H1 (cell line): ENCODE measurements at regions not wholly inside any gene's neighbourhood (a gene's known extent, or its start where the extent isn't known, plus 50 kb on each side); places are given as distances from the start of the nearest gene placed in this dataset.

Source experiments
- CTCF ChIA-PET: fragments of 300-600 bp; sonication (Branson Sonifier 250); formaldehyde crosslinking; loops from one replicate; lab custom pipeline; 2021; ENCODE audit not compliant: partially characterized antibody; lab: Charles Lee
- POLR2A ChIA-PET: fragments of 300-600 bp; sonication (Branson Sonifier 250); formaldehyde crosslinking; loops from one replicate; lab custom pipeline; 2021; ENCODE audit warnings: inconsistent platforms; ENCODE audit not compliant: partially characterized antibody; lab: Charles Lee
- DNase-seq, 2 experiments: peaks; one replicate each; pipeline versions ENCODE4 v3.0.0 to v3.0.0-alpha.2; 2010 to 2022; ENCODE audit warnings: low spot score in 2 of 2, low read depth in 1 of 2, mixed read lengths in 1 of 2
- FAIRE-seq: peaks from 2 replicates; lab custom pipeline; 2011; peaks lifted over from hg19 to GRCh38; lab: Jason Lieb, UNC
- H2AFZ ChIP-seq: 2 replicates; pipeline ENCODE4 v1.8.1; 2012; ENCODE audit warnings: low read length, inconsistent platforms
- H2AK5ac ChIP-seq: 2 replicates; pipeline ENCODE4 v1.6.1; 2013; ENCODE audit warnings: low read depth, low read length
- H2BK120ac ChIP-seq: replicated peaks from 2 replicates; pipeline ENCODE3; 2013; ENCODE audit warnings: low read depth, low read length, inconsistent platforms
- H2BK12ac ChIP-seq: 2 replicates; pipeline ENCODE4 v1.6.1; 2013; ENCODE audit warnings: low read depth, low read length
- H2BK15ac ChIP-seq: 2 replicates; pipeline ENCODE4 v1.6.1; 2013; ENCODE audit warnings: low read length
- H2BK20ac ChIP-seq: 2 replicates; pipeline ENCODE4 v1.6.1; 2013; ENCODE audit warnings: low read length
- H2BK5ac ChIP-seq: 2 replicates; pipeline ENCODE4 v1.6.1; 2013; ENCODE audit warnings: low read depth, low read length
- H3K14ac ChIP-seq: 2 replicates; pipeline ENCODE4 v1.6.1; 2013; ENCODE audit warnings: inconsistent platforms; ENCODE audit not compliant: insufficient read length
- H3K18ac ChIP-seq: 2 replicates; pipeline ENCODE4 v1.6.1; 2013; ENCODE audit warnings: low read length; ENCODE audit errors: extremely low read depth
- H3K23ac ChIP-seq: 2 replicates; pipeline ENCODE4 v1.6.1; 2013; ENCODE audit warnings: inconsistent platforms; ENCODE audit not compliant: insufficient read length
- H3K23me2 ChIP-seq: 2 replicates; pipeline ENCODE4 v1.6.1; 2013; ENCODE audit warnings: low read depth, low read length
- H3K27ac ChIP-seq: 2 replicates; pipeline ENCODE4 v1.6.1; 2011; ENCODE audit warnings: low read depth, low read length, inconsistent platforms
- H3K27me3 ChIP-seq, 4 experiments: replicated peaks in 1 of 4; 1 replicate in 1 of 4; 2 replicates in 3 of 4; pipeline versions ENCODE4 v1.6.1 to v1.8.1; 2011 to 2013; ENCODE audit warnings: low read length in 3 of 4, mild to moderate bottlenecking in 3 of 4, inconsistent platforms in 2 of 4, mixed read lengths in 2 of 4, moderate library complexity in 1 of 4; ENCODE audit not compliant: control insufficient read depth in 3 of 4, insufficient read depth in 3 of 4; ENCODE audit errors: extremely low read depth in 1 of 4
- H3K36me3 ChIP-seq, 4 experiments: 2 replicates each; pipeline versions ENCODE4 v1.6.1 to v1.8.1; 2011 to 2013; ENCODE audit warnings: mild to moderate bottlenecking in 4 of 4, low read length in 3 of 4, moderate library complexity in 2 of 4, control low read depth in 1 of 4, inconsistent platforms in 1 of 4; ENCODE audit not compliant: insufficient read depth in 4 of 4, control insufficient read depth in 2 of 4
- H3K4ac ChIP-seq: replicated peaks from 2 replicates; pipeline ENCODE3; 2013; ENCODE audit warnings: low read length, low read depth, mixed read lengths, inconsistent platforms; ENCODE audit not compliant: insufficient read length
- H3K4me1 ChIP-seq, 4 experiments: replicated peaks in 1 of 4; 1 replicate in 1 of 4; 2 replicates in 3 of 4; pipeline versions ENCODE4 v1.6.1 to v1.8.1; 2011 to 2013; ENCODE audit warnings: low read length in 3 of 4, inconsistent platforms in 2 of 4, mixed read lengths in 1 of 4; ENCODE audit not compliant: insufficient read depth in 4 of 4, control insufficient read depth in 3 of 4
- H3K4me2 ChIP-seq, 2 experiments: 2 replicates each; pipeline versions ENCODE4 v1.6.1 to v1.8.1; 2011 to 2013; ENCODE audit warnings: low read depth in 2 of 2, low read length in 2 of 2, control low read depth in 1 of 2, inconsistent platforms in 1 of 2, mild to moderate bottlenecking in 1 of 2; ENCODE audit not compliant: insufficient read depth in 1 of 2
- H3K4me3 ChIP-seq, 4 experiments: fragments of 200-600, 300-600 bp in 1 of 4; sonication (generic), shearing (Covaris generic), sonication (Bioruptor Twin) in 1 of 4; 2 replicates each; pipeline versions ENCODE4 v1.5.1 to v1.8.1; 2011 to 2016; ENCODE audit warnings: low read length in 4 of 4, low read depth in 3 of 4, control low read depth in 2 of 4, inconsistent platforms in 2 of 4, mild to moderate bottlenecking in 2 of 4, mixed read lengths in 1 of 4, moderate library complexity in 1 of 4; ENCODE audit not compliant: insufficient read depth in 2 of 4; ENCODE audit errors: extremely low read depth in 1 of 4
- H3K56ac ChIP-seq: replicated peaks from 2 replicates; pipeline ENCODE3; 2013; ENCODE audit warnings: low read depth, mild to moderate bottlenecking, mixed read lengths, low read length, inconsistent platforms; ENCODE audit not compliant: insufficient read length
- H3K79me1 ChIP-seq: 2 replicates; pipeline ENCODE4 v1.6.1; 2013; ENCODE audit warnings: low read depth, low read length, control low read depth
- H3K79me2 ChIP-seq, 2 experiments: 2 replicates each; pipeline versions ENCODE4 v1.6.1 to v1.8.1; 2012 to 2013; ENCODE audit warnings: low read length in 2 of 2, mild to moderate bottlenecking in 2 of 2, inconsistent platforms in 1 of 2; ENCODE audit not compliant: insufficient read depth in 2 of 2, control insufficient read depth in 1 of 2
- H3K9ac ChIP-seq, 4 experiments: replicated peaks in 1 of 4; 1 replicate in 1 of 4; 2 replicates in 3 of 4; pipeline versions ENCODE4 v1.6.1 to v1.8.1; 2011 to 2013; ENCODE audit warnings: low read depth in 3 of 4, low read length in 3 of 4, control low read depth in 2 of 4, mild to moderate bottlenecking in 2 of 4, moderate library complexity in 2 of 4, inconsistent platforms in 1 of 4; ENCODE audit errors: extremely low read depth in 1 of 4
- H3K9me3 ChIP-seq, 2 experiments: 2 replicates each; pipeline versions ENCODE4 v1.6.1 to v1.8.1; 2012 to 2013; ENCODE audit warnings: mild to moderate bottlenecking in 2 of 2, moderate library complexity in 2 of 2, control low read depth in 1 of 2, inconsistent platforms in 1 of 2, low read depth in 1 of 2, low read length in 1 of 2, mixed read lengths in 1 of 2; ENCODE audit not compliant: insufficient read depth in 2 of 2
- H4K20me1 ChIP-seq, 2 experiments: replicated peaks in 1 of 2; 2 replicates each; pipeline versions ENCODE3 to v1.8.1; 2011 to 2013; ENCODE audit warnings: inconsistent platforms in 2 of 2, low read length in 2 of 2, mild to moderate bottlenecking in 1 of 2; ENCODE audit not compliant: insufficient read depth in 2 of 2, control insufficient read depth in 1 of 2
- H4K5ac ChIP-seq: 2 replicates; pipeline ENCODE4 v1.6.1; 2013; ENCODE audit warnings: low read length, low read depth, mixed read lengths, inconsistent platforms; ENCODE audit not compliant: insufficient read length
- H4K8ac ChIP-seq: 2 replicates; pipeline ENCODE4 v1.8.0; 2013; ENCODE audit warnings: mild to moderate bottlenecking, moderate library complexity, low read length, inconsistent platforms; ENCODE audit not compliant: insufficient read depth; ENCODE audit errors: extremely low read depth
- H4K91ac ChIP-seq: replicated peaks from 2 replicates; pipeline ENCODE3; 2013; ENCODE audit warnings: low read length, mixed read lengths, inconsistent platforms; ENCODE audit not compliant: insufficient read length
- POLR2AphosphoS5 ChIP-seq: IDR thresholded peaks from 2 replicates; pipeline ENCODE4 v1.6.1; 2011; ENCODE audit warnings: low read depth, low read length
- POU5F1 ChIP-seq: IDR thresholded peaks from 2 replicates; pipeline ENCODE4 v1.6.1; 2011; ENCODE audit warnings: low read depth, mild to moderate bottlenecking, low read length, moderate library complexity
- WGBS, 2 experiments: shearing (Covaris generic) in 1 of 2; methylation state at CpG; one replicate each; pipeline versions ENCODE4 v1.1.6 to v1.1.7; 2013 to 2015; ENCODE audit warnings: low lambda C conversion rate in 2 of 2, mixed read lengths in 2 of 2, inconsistent platforms in 1 of 2, low coverage in 1 of 2, missing lambda C conversion rate in 1 of 2; ENCODE audit not compliant: insufficient replicate concordance in 2 of 2, insufficient coverage in 1 of 2, insufficient read length in 1 of 2; ENCODE audit errors: extremely low coverage in 1 of 2, missing lambda C conversion rate in 1 of 2; 5-methylcytosine and 5-hydroxymethylcytosine counted together
- TF ChIP-seq, protein P1 (sequence below): IDR thresholded peaks from 2 replicates; pipeline ENCODE4 v1.6.1; 2011; ENCODE audit warnings: low read length, improper control_type of control experiment

DNA sequence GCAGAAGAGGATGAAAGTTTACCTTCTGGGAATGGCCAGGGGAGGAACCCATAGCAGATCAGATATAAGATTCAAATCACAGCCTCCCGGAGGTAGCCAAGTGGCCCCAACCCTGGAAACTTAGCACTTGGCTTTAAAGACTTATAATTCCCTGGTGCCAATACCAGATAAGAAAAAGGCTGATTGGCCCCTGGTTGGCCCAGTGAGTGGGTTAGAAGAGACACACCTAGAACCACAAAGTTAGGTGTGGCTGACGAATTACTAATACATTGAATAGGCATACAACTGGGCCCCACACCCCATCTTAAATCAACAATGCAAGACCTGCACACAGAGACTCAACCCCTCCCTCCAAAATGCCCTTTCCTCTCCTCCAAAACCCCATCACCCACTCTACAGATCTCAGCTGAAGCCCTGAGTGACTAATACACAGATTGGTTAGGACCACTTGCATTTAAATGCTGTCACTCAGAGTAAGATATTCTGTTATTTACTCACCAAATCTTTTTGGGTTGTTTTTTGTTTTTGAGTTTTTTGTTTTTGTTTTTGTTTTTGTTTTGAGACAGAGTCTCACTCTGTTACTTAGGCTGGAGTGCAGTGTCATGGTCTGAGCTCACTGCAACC is 315.4 kb upstream of the JARID2 start:
- H2BK120ac ChIP-seq: no peak overlapping the region
- H3K27ac ChIP-seq: no peak overlapping the region
- H3K4ac ChIP-seq: no peak overlapping the region
- H4K5ac ChIP-seq: no peak overlapping the region
- ChIA-PET CTCF (interaction anchor here (0.7 kb wide), 1 partner anchor 897 kb away, joined by 3 read pairs; no protein-coding TSS in a partner anchor), POLR2A (no interaction called here)
- no peak overlapping the region for H3K23ac ChIP-seq
- 92% methylated on average over 2 of the region's 2 CpGs; no CpG with 5 or more reads in 1 of the 2 experiments for WGBS, 2 experiments
- DNase-seq (no peak), FAIRE-seq (no peak)
- H3K9me3 ChIP-seq: no peaks in the 10 kb centered on the region
- H3K79me2 ChIP-seq: no peaks in the 10 kb centered on the region
- H3K4me3 ChIP-seq: no peak overlapping the region
- H2BK5ac ChIP-seq: no peak overlapping the region
- no peak overlapping the region for H4K91ac ChIP-seq
- no peak overlapping the region for H2BK12ac ChIP-seq
- no peak for TF ChIP-seq POLR2AphosphoS5
- TF ChIP-seq POU5F1: no peak
- TF ChIP-seq, protein P1, sequence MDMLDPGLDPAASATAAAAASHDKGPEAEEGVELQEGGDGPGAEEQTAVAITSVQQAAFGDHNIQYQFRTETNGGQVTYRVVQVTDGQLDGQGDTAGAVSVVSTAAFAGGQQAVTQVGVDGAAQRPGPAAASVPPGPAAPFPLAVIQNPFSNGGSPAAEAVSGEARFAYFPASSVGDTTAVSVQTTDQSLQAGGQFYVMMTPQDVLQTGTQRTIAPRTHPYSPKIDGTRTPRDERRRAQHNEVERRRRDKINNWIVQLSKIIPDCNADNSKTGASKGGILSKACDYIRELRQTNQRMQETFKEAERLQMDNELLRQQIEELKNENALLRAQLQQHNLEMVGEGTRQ: no peak
- H3K4me2 ChIP-seq: no peak overlapping the region
- H2BK20ac ChIP-seq: no peak overlapping the region
- H3K4me1 ChIP-seq: peaks cover 0 to 5% (median 3%) of the 10 kb centered on the region in 4 experiments; a peak in 6 of 7 replicates
- H3K9ac ChIP-seq: no peak overlapping the region
- H2BK15ac ChIP-seq: no peak overlapping the region
- no peaks in the 10 kb centered on the region for H3K27me3 ChIP-seq
- H3K79me1 ChIP-seq: peaks cover 4% of the 10 kb centered on the region; the same call in 1 of the 2 replicates
- no peaks in the 10 kb centered on the region; the same call in 1 of the 2 replicates for H3K23me2 ChIP-seq
- H3K56ac ChIP-seq: no peak overlapping the region
- no peak overlapping the region for H2AK5ac ChIP-seq
- H3K18ac ChIP-seq: no peak overlapping the region
- peaks cover 0 to 1% of the 10 kb centered on the region in 2 experiments for H4K20me1 ChIP-seq
- no peaks in the 10 kb centered on the region; a peak in 1 of 8 replicates for H3K36me3 ChIP-seq
- no peak overlapping the region for H3K14ac ChIP-seq
- no peak overlapping the region for H4K8ac ChIP-seq
- no peak overlapping the region for H2AFZ ChIP-seq
